CD4-positive, alpha-beta T cell (primary cell): ENCODE measurements at regions not wholly inside any gene's neighbourhood (a gene's known extent, or its start where the extent isn't known, plus 50 kb on each side); places are given as distances from the start of the nearest gene placed in this dataset.

Experiments used
- ATAC-seq: fragments of 200-7000 bp; cut with Tn5 transposase; one replicate; pipeline ENCODE4 v1.10.0; 2022; ENCODE audit warnings: mild to moderate bottlenecking; ENCODE audit not compliant: poor library complexity
- CTCF ChIA-PET: fragments of 350-600 bp; sonication (Branson Sonifier 250); formaldehyde crosslinking; loops from one replicate; lab custom pipeline; 2021; ENCODE audit warnings: antibody characterized with exemption, inconsistent platforms; lab: Charles Lee
- POLR2A ChIA-PET: fragments of 350-600 bp; sonication (Branson Sonifier 250); formaldehyde crosslinking; loops from one replicate; lab custom pipeline; 2021; ENCODE audit warnings: antibody characterized with exemption, inconsistent platforms; lab: Charles Lee
- DNase-seq, 14 experiments: peaks; one replicate each; pipeline ENCODE4 v3.0.0-alpha.2; 2013 to 2020; ENCODE audit warnings: mixed read lengths in 2 of 14
- H3K27ac ChIP-seq, 2 donors: one replicate each; pipeline versions ENCODE4 v1.5.1 to v1.7.0; 2013; ENCODE audit warnings: low read length in 2 of 2, low read depth in 1 of 2, mild to moderate bottlenecking in 1 of 2
- H3K27me3 ChIP-seq, 2 experiments: 1 replicate in 1 of 2; 2 replicates in 1 of 2; pipeline versions ENCODE4 v1.6.1 to v1.7.0; 2013; ENCODE audit warnings: low read length in 2 of 2, control low read depth in 1 of 2, mild to moderate bottlenecking in 1 of 2, moderate library complexity in 1 of 2; ENCODE audit not compliant: insufficient read depth in 2 of 2, control insufficient read depth in 1 of 2
- H3K36me3 ChIP-seq: one replicate; pipeline ENCODE4 v1.6.1; 2013; ENCODE audit warnings: low read length, control low read depth; ENCODE audit not compliant: insufficient read depth
- H3K4me1 ChIP-seq: one replicate; pipeline ENCODE4 v1.6.1; 2013; ENCODE audit warnings: low read length, control low read depth; ENCODE audit not compliant: insufficient read depth
- H3K4me3 ChIP-seq: one replicate; pipeline ENCODE4 v1.5.1; 2013; ENCODE audit warnings: mild to moderate bottlenecking, low read length, moderate library complexity
- H3K9me3 ChIP-seq, 2 experiments: 1 replicate in 1 of 2; 2 replicates in 1 of 2; pipeline versions ENCODE4 v1.6.1 to v1.7.0; 2013; ENCODE audit warnings: low read length in 2 of 2, mild to moderate bottlenecking in 2 of 2, control low read depth in 1 of 2, moderate library complexity in 1 of 2; ENCODE audit not compliant: control insufficient read depth in 1 of 2, insufficient read depth in 1 of 2
- H3K27ac Mint-ChIP-seq: one replicate; pipeline ENCODE4 v1.8.0; 2020; ENCODE audit warnings: mixed read lengths
- H3K27me3 Mint-ChIP-seq: one replicate; pipeline ENCODE4 v1.8.0; 2021; ENCODE audit warnings: mixed read lengths
- H3K36me3 Mint-ChIP-seq: one replicate; pipeline ENCODE4 v1.8.0; 2021; ENCODE audit warnings: low read depth, mixed read lengths
- H3K4me1 Mint-ChIP-seq: one replicate; pipeline ENCODE4 v1.8.0; 2021; ENCODE audit warnings: low read depth, mixed read lengths
- H3K4me3 Mint-ChIP-seq: one replicate; pipeline ENCODE4 v1.8.0; 2020; ENCODE audit warnings: mild to moderate bottlenecking, mixed read lengths
- H3K9me3 Mint-ChIP-seq: one replicate; pipeline ENCODE4 v1.8.0; 2020; ENCODE audit warnings: mixed read lengths
- CTCF ChIP-seq: fragments of 200-600 bp; IDR thresholded peaks from one replicate; pipeline ENCODE4 v1.8.0; 2022; ENCODE audit warnings: antibody characterized with exemption, mild to moderate bottlenecking
- intact Hi-C, 2 experiments: fragments of 100-400 bp; cut with DNase I in 1 of 2; cut with micrococcal nuclease in 1 of 2; formaldehyde crosslinking; loops; one replicate each; pipeline versions ENCODE4 v1.15.1 to v1.9.0; 2023 to 2025; cut with DNase I, micrococcal nuclease

GRCh38 chr21:19049567-19049966, 646.0 kb upstream of the TMPRSS15 start:
- DNase-seq (no peak), ATAC-seq (no peak)
- Histone ChIP-seq H3K9me3 (no peaks in the 10 kb centered on the region), H3K4me1 (no peaks in the 10 kb centered on the region), H3K27ac (no peak overlapping the region), H3K4me3 (no peak overlapping the region), H3K36me3 (no peaks in the 10 kb centered on the region), H3K27me3 (no peaks in the 10 kb centered on the region)
- Mint-ChIP-seq H3K4me3 (no peak overlapping the region), H3K36me3 (no peaks in the 10 kb centered on the region), H3K27ac (no peak overlapping the region), H3K9me3 (peaks cover 21% of the 10 kb centered on the region), H3K27me3 (no peaks in the 10 kb centered on the region), H3K4me1 (no peaks in the 10 kb centered on the region)
- intact Hi-C loops = no loop called here
- TF ChIP-seq CTCF = no peak
- ChIA-PET CTCF (no interaction called here), POLR2A (no interaction called here)

DNA sequence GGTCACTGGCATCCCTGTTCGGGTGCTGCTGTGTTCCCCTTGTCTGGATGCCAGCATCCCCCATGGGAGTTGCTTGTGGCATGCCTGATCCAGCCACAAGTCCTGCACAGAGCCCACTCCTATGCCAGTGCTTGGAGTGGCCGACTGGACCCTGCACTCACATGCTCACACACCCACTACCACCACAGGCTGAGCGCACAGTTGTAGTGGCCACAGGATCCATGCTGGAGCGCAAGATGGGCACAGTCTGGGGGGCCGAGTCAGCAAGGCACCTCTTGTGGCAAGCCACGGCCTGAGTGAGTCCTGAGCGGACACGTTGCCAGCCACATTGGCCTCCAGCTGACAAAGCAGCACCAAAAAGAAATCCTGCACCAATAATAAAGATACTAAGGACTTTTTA, 661.6 kb upstream of the TMPRSS15 start:
- ChIA-PET POLR2A (no interaction called here), CTCF (no interaction called here)
- peaks cover 6 to 7% of the 10 kb centered on the region in 2 experiments for H3K9me3 ChIP-seq
- no peaks in the 10 kb centered on the region for H3K36me3 ChIP-seq
- no peak overlapping the region for H3K4me3 ChIP-seq
- ATAC-seq (no peak), DNase-seq (no peak)
- no peaks in the 10 kb centered on the region for H3K27me3 ChIP-seq
- Mint-ChIP-seq H3K27ac (no peak overlapping the region), H3K4me3 (no peak overlapping the region), H3K36me3 (no peaks in the 10 kb centered on the region), H3K27me3 (no peaks in the 10 kb centered on the region), H3K4me1 (no peaks in the 10 kb centered on the region), H3K9me3 (peaks cover 2% of the 10 kb centered on the region)
- H3K27ac ChIP-seq = no peak overlapping the region
- intact Hi-C loops = no loop called here
- TF ChIP-seq CTCF = no peak
- H3K4me1 ChIP-seq = no peaks in the 10 kb centered on the region

DNA sequence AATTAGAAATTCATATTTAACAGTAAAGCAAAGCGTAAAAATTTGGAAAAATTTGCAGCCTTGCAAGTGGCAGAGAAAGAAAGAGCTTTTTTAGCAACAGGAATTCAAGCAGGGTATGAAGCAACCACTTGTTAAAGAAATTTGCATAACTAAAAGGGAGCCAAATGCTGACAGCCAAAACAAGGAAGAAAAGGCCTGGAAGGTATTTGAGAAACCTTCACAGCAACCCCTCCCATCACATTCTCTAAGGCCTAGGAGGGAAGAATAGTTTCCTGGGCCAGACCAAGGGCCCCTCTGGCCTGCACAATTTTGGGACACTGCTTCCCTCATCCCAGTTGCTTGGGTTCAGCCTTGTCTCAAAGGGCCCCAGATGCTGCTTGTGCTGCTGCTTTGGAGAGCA, 672.4 kb upstream of the TMPRSS15 start:
- Mint-ChIP-seq H3K27ac (no peak overlapping the region), H3K27me3 (no peaks in the 10 kb centered on the region), H3K4me1 (no peaks in the 10 kb centered on the region), H3K4me3 (no peak overlapping the region), H3K9me3 (peaks cover 13% of the 10 kb centered on the region), H3K36me3 (no peaks in the 10 kb centered on the region)
- Histone ChIP-seq H3K27me3 (no peaks in the 10 kb centered on the region), H3K9me3 (peaks cover 7 to 12% of the 10 kb centered on the region in 2 experiments), H3K36me3 (no peaks in the 10 kb centered on the region), H3K27ac (no peak overlapping the region), H3K4me3 (no peak overlapping the region), H3K4me1 (no peaks in the 10 kb centered on the region)
- ChIA-PET POLR2A (no interaction called here), CTCF (no interaction called here)
- TF ChIP-seq CTCF = no peak
- ATAC-seq = no peak
- no peak for DNase-seq
- intact Hi-C loops = no loop called here
